ENCODE measurements at regions not wholly inside any gene's neighbourhood (a gene's known extent, or its start where the extent isn't known, plus 50 kb on each side); places are given as distances from the start of the nearest gene placed in this dataset.

- no peak for TF ChIP-seq CREB1 (IDR thresholded peaks at IDR 0.05)
- no peak for TF ChIP-seq CREB1 (CRISPR knock-in tag; IDR thresholded peaks at IDR 0.05)
- no peak for TF ChIP-seq HOMEZ (CRISPR knock-in tag; IDR thresholded peaks at IDR 0.05)
- TF ChIP-seq ZNF398 (CRISPR knock-in tag; IDR thresholded peaks at IDR 0.05), result no peak
- no peak for TF ChIP-seq MYBL2 (IDR thresholded peaks at IDR 0.05; ENCODE audit: low read depth)
- no peak for TF ChIP-seq MYBL2 (CRISPR knock-in tag; IDR thresholded peaks at IDR 0.05; ENCODE audit: borderline replicate concordance)
- no peak for TF ChIP-seq BRF1 (IDR thresholded peaks at IDR 0.05; ENCODE audit: borderline replicate concordance, extremely low read depth, insufficient read length)
- no peak for TF ChIP-seq FOXJ2 (tag; IDR thresholded peaks at IDR 0.05)
- no peak for TF ChIP-seq C11orf30 (IDR thresholded peaks at IDR 0.05; ENCODE audit: low read depth)
- no peak for TF ChIP-seq ZHX1 (conservative IDR thresholded peaks at IDR 0.05; ENCODE audit: low read length)
- no peak for TF ChIP-seq COPS2 (conservative IDR thresholded peaks at IDR 0.05)
- no peak for TF ChIP-seq ZBTB12 (CRISPR knock-in tag; IDR thresholded peaks at IDR 0.05)
- no peak for TF ChIP-seq HNRNPK (IDR thresholded peaks at IDR 0.05; ENCODE audit: low read depth, low read length, poor library complexity, severe bottlenecking)
- no peak for TF ChIP-seq ZNF699 (CRISPR knock-in tag; IDR thresholded peaks at IDR 0.05; ENCODE audit: insufficient replicate concordance)
- no peak for TF ChIP-seq MEF2D (tag; conservative IDR thresholded peaks at IDR 0.05; ENCODE audit: low read depth)
Observed at GRCh38 chr2:187081461-187081860, 232.5 kb upstream of the ZSWIM2 start (continued).

All from K562 (cell line).